Lower leg skin (tissue), 3 donors: ENCODE measurements at regions not wholly inside any gene's neighbourhood (a gene's known extent, or its start where the extent isn't known, plus 50 kb on each side); places are given as distances from the start of the nearest gene placed in this dataset.

ENCODE experiments used
- POLR2A ChIP-seq, 2 donors: fragments of 450-650 bp; IDR thresholded peaks; one replicate each; pipeline ENCODE4 v1.6.1; 2016 to 2017; ENCODE audit warnings: antibody characterized with exemption in 2 of 2, mild to moderate bottlenecking in 1 of 2, moderate library complexity in 1 of 2
- TF ChIP-seq, protein P1 (sequence below), 3 donors: fragments of 450-650 bp; IDR thresholded peaks; one replicate each; pipeline ENCODE4 v1.5.1; 2016; ENCODE audit warnings: antibody characterized with exemption in 3 of 3, mild to moderate bottlenecking in 3 of 3, moderate library complexity in 2 of 3

- TF ChIP-seq POLR2A (IDR thresholded peaks at IDR 0.05), result no peak
- TF ChIP-seq, protein P1, sequence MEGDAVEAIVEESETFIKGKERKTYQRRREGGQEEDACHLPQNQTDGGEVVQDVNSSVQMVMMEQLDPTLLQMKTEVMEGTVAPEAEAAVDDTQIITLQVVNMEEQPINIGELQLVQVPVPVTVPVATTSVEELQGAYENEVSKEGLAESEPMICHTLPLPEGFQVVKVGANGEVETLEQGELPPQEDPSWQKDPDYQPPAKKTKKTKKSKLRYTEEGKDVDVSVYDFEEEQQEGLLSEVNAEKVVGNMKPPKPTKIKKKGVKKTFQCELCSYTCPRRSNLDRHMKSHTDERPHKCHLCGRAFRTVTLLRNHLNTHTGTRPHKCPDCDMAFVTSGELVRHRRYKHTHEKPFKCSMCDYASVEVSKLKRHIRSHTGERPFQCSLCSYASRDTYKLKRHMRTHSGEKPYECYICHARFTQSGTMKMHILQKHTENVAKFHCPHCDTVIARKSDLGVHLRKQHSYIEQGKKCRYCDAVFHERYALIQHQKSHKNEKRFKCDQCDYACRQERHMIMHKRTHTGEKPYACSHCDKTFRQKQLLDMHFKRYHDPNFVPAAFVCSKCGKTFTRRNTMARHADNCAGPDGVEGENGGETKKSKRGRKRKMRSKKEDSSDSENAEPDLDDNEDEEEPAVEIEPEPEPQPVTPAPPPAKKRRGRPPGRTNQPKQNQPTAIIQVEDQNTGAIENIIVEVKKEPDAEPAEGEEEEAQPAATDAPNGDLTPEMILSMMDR (IDR thresholded peaks at IDR 0.05), result no peak
Measured at GRCh38 chr15:87300146-87300545, 956.4 kb downstream of the NTRK3 start.
